HEK293 (cell line): ENCODE measurements at regions not wholly inside any gene's neighbourhood (a gene's known extent, or its start where the extent isn't known, plus 50 kb on each side); places are given as distances from the start of the nearest gene placed in this dataset.

Source experiments
- FEZF1 ChIP-seq: fragments of 450-650 bp; formaldehyde crosslinking; IDR thresholded peaks from 2 replicates; pipeline ENCODE4 v1.5.1; 2016; ENCODE audit warnings: missing biosample characterization, missing genetic modification characterization
- ZNF274 ChIP-seq, 2 experiments: fragments of 200-500 bp in 1 of 2; fragments of 450-650 bp in 1 of 2; sonication (Bioruptor generic) in 1 of 2; formaldehyde crosslinking in 1 of 2; IDR thresholded peaks; 2 replicates each; pipeline versions ENCODE4 v1.5.1 to v1.6.1; 2014 to 2016; ENCODE audit warnings: borderline replicate concordance in 1 of 2, inconsistent platforms in 1 of 2, low read length in 1 of 2, missing biosample characterization in 1 of 2, missing genetic modification characterization in 1 of 2
- ZNF660 ChIP-seq: fragments of 450-650 bp; IDR thresholded peaks from 2 replicates; pipeline ENCODE4 v1.5.1; 2018; ENCODE audit warnings: missing biosample characterization, mild to moderate bottlenecking, missing genetic modification characterization
- TF ChIP-seq, protein P1 (sequence below): fragments of 450-650 bp; formaldehyde crosslinking; IDR thresholded peaks from 2 replicates; pipeline ENCODE4 v1.5.1; 2016; ENCODE audit warnings: missing biosample characterization, missing genetic modification characterization
- TF ChIP-seq, protein P2 (sequence below): fragments of 450-650 bp; formaldehyde crosslinking; IDR thresholded peaks from 2 replicates; pipeline ENCODE4 v1.5.1; 2016; ENCODE audit warnings: missing biosample characterization, missing genetic modification characterization
- TF ChIP-seq, protein P3 (sequence below): fragments of 450-650 bp; formaldehyde crosslinking; IDR thresholded peaks from 2 replicates; pipeline ENCODE4 v1.5.1; 2016; ENCODE audit warnings: missing biosample characterization, missing genetic modification characterization

GRCh38 chr21:27366036-27366435 is 399.1 kb upstream of the ADAMTS5 start:
- TF ChIP-seq, protein P1, sequence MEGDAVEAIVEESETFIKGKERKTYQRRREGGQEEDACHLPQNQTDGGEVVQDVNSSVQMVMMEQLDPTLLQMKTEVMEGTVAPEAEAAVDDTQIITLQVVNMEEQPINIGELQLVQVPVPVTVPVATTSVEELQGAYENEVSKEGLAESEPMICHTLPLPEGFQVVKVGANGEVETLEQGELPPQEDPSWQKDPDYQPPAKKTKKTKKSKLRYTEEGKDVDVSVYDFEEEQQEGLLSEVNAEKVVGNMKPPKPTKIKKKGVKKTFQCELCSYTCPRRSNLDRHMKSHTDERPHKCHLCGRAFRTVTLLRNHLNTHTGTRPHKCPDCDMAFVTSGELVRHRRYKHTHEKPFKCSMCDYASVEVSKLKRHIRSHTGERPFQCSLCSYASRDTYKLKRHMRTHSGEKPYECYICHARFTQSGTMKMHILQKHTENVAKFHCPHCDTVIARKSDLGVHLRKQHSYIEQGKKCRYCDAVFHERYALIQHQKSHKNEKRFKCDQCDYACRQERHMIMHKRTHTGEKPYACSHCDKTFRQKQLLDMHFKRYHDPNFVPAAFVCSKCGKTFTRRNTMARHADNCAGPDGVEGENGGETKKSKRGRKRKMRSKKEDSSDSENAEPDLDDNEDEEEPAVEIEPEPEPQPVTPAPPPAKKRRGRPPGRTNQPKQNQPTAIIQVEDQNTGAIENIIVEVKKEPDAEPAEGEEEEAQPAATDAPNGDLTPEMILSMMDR (tag by site-specific recombination) = no peak
- no peak for TF ChIP-seq ZNF274 (IDR thresholded peaks at IDR 0.05; ENCODE audit: low read length)
- no peak for TF ChIP-seq ZNF274 (tag by site-specific recombination; IDR thresholded peaks at IDR 0.05; ENCODE audit: borderline replicate concordance)
- TF ChIP-seq, protein P2, sequence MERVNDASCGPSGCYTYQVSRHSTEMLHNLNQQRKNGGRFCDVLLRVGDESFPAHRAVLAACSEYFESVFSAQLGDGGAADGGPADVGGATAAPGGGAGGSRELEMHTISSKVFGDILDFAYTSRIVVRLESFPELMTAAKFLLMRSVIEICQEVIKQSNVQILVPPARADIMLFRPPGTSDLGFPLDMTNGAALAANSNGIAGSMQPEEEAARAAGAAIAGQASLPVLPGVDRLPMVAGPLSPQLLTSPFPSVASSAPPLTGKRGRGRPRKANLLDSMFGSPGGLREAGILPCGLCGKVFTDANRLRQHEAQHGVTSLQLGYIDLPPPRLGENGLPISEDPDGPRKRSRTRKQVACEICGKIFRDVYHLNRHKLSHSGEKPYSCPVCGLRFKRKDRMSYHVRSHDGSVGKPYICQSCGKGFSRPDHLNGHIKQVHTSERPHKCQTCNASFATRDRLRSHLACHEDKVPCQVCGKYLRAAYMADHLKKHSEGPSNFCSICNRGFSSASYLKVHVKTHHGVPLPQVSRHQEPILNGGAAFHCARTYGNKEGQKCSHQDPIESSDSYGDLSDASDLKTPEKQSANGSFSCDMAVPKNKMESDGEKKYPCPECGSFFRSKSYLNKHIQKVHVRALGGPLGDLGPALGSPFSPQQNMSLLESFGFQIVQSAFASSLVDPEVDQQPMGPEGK = no peak
- no peak for TF ChIP-seq FEZF1 (tag by site-specific recombination)
- TF ChIP-seq, protein P3, sequence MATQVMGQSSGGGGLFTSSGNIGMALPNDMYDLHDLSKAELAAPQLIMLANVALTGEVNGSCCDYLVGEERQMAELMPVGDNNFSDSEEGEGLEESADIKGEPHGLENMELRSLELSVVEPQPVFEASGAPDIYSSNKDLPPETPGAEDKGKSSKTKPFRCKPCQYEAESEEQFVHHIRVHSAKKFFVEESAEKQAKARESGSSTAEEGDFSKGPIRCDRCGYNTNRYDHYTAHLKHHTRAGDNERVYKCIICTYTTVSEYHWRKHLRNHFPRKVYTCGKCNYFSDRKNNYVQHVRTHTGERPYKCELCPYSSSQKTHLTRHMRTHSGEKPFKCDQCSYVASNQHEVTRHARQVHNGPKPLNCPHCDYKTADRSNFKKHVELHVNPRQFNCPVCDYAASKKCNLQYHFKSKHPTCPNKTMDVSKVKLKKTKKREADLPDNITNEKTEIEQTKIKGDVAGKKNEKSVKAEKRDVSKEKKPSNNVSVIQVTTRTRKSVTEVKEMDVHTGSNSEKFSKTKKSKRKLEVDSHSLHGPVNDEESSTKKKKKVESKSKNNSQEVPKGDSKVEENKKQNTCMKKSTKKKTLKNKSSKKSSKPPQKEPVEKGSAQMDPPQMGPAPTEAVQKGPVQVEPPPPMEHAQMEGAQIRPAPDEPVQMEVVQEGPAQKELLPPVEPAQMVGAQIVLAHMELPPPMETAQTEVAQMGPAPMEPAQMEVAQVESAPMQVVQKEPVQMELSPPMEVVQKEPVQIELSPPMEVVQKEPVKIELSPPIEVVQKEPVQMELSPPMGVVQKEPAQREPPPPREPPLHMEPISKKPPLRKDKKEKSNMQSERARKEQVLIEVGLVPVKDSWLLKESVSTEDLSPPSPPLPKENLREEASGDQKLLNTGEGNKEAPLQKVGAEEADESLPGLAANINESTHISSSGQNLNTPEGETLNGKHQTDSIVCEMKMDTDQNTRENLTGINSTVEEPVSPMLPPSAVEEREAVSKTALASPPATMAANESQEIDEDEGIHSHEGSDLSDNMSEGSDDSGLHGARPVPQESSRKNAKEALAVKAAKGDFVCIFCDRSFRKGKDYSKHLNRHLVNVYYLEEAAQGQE (tag by site-specific recombination) = no peak
- TF ChIP-seq ZNF660 (tag by site-specific recombination) = no peak
